ENCODE measurements at regions not wholly inside any gene's neighbourhood (a gene's known extent, or its start where the extent isn't known, plus 50 kb on each side); places are given as distances from the start of the nearest gene placed in this dataset.

DNA sequence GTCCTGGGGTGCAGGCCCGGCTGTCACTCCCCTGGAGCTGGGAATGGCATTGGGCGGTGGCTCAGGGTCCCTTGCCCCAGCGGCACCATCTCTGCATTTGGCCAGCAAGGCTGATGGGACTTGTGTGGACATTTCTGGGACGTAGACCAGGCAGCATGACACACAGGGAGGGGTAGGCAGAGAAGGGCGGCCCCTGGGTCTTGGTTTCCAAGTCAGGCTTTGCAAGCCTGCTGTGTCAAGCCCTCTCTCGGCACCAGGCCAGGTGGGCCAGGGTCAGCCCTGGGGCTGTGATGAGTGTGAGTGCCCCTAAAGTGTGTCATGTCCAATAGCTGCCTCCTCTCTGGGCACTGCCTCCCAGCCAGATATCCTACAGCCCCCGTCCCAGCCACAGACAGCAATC, 335.2 kb downstream of the SEC14L1 start:
- intact Hi-C loops (cut with DNase I): no loop called here
- DNase-seq: no peak

GRCh38 chr17:77476498-77476897, 335.7 kb downstream of the SEC14L1 start:
- no peak for DNase-seq
- intact Hi-C loops (cut with DNase I): no loop called here

- intact Hi-C loops (cut with DNase I): no loop called here
- peak in 8 of 10 donors; percentile 38 to 94 (median 66) for DNase-seq
Measured at GRCh38 chr17:77476931-77477805, 336.4 kb downstream of the SEC14L1 start.

- intact Hi-C loops (cut with DNase I): no loop called here
- DNase-seq: no peak
Measured at GRCh38 chr17:77478281-77478680, 337.5 kb downstream of the SEC14L1 start.

GRCh38 chr17:77478899-77479298, 338.1 kb downstream of the SEC14L1 start:
- intact Hi-C loops (cut with DNase I): no loop called here
- DNase-seq: no peak

DNA sequence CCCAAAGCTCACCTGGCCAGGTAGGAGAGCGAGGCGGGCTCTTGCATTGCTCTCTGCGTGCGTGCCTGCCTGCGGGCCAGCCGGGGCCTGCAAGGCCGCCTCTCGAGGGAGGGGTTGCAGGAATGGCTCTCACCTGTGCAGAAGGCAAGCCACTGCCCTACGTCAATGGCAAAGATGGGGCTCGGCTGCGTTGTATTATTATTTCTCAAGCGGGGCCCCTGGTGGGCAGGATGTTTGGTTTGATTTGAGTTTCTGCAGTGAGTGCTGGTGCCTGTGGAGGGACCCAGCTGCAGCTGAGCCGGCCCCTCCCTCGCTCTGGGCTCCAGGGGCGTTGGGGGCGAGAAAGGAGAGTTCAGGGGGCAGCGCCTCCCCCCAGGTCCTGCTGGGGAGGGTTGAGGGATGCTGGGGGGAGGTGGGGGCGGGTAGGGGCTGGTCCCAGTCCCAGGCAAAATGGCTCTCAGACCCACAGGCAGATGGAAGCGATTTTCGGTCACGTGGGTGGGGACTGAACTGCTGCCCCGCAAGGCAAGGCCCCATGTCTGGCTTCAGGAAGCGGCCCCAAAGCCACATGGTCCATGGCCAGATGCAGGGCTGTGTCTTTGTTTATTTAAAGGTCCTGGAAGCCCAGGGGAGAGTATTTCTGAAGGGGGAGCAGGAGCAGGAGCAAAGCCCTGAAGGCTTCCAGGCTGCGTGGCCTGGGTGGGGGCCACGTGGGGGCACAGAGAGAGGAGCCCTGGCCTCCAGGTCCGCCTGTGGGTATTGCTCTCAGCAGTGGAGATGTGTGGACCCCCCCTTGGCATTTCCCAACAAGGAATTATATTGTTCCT, 338.8 kb downstream of the SEC14L1 start:
- intact Hi-C loops (cut with DNase I): no loop called here
- no peak for DNase-seq

DNA sequence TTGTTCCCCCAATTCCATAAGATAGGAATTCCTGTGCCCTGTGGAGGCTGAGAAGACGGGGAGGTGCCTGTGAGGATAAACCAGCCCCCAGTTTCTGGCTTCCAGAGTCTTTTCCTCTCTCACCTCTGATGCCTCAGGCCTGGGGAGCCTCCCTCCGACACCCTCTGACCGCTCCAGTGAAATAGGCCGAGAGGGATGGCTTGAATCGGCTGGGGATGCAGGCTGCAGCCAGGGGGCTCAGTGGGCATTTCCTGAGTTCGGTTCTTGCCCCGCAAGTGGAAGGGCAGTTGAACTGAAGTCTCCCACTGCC, 339.4 kb downstream of the SEC14L1 start:
- intact Hi-C loops (cut with DNase I): no loop called here
- DNase-seq: no peak

DNA sequence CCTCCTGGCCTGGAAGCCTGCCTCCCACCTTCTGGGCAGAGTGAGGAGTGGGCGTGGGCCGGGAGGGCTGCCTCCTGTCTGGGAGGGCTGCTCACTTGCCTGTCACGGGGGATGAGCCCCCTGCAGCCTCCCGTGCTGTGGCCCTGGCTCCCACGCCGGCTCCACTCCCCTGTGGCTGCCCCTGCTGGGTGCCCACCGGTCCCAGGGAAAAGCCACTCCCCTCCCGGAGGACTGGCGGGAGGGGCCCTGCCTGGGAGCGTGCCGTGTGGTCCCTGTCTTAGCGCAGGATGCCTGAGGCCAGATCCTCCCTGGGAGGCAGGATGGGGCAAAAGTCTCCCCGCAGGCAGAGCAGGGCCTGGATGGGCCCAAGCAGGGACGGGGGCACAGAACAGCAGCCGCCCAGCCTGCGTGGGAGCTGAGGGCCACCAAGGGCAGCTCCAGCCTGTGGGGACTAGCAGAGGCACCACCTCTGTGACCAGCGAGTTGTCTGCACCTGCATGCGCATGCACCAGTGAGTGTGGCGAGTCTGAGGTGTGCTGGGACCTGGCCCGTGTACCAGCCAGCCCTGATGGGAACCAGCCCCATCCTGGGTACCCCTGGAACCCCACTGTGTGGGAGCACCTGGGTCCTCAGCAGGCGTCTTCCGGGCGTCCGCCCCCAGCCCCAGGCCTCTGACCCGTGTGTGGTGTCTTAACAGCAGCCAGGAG, 339.9 kb downstream of the SEC14L1 start:
- intact Hi-C loops (cut with DNase I): no loop called here
- peak in 1 of 10 donors; percentile 68 for DNase-seq

DNA sequence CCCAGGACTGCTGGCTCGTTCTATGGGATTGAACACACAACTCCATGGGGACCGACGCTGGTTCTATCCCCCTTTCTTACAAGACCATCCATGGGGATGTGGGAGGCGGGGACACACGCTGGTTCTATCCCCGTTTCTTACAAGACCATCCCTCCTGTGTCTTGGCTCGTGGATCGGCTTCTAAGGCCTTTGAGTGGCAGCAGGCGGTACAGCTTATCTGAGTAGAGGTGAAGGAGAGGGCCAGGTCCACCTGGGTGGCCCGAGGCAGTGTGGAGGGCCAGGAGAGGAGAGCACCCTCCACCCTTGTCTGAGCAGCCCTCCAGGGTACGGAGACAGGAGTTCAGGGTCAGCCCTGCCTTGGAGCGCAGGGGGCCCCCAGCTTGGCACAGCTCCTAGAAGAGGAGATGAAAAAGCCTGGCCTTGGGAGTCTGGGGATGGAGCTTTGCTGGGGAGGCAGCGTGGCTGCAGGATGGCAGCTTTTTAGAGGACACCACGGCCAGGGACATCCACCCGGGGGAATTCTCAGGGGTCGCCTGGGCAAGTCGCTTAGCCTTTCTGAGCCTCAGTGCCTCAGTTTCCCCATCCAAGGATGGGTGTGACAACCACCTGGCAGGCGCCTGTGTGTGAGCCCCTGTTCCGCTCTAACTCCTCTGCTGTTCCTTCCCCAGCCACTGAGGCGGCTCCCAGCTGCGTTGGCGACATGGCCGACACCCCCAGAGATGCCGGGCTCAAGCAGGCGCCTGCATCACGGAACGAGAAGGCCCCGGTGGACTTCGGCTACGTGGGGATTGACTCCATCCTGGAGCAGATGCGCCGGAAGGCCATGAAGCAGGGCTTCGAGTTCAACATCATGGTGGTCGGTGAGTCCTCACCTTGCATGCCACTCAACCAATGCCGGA, 341.0 kb downstream of the SEC14L1 start:
- intact Hi-C loops (cut with DNase I): no loop called here
- DNase-seq: peak in 1 of 10 donors; percentile 69

DNA sequence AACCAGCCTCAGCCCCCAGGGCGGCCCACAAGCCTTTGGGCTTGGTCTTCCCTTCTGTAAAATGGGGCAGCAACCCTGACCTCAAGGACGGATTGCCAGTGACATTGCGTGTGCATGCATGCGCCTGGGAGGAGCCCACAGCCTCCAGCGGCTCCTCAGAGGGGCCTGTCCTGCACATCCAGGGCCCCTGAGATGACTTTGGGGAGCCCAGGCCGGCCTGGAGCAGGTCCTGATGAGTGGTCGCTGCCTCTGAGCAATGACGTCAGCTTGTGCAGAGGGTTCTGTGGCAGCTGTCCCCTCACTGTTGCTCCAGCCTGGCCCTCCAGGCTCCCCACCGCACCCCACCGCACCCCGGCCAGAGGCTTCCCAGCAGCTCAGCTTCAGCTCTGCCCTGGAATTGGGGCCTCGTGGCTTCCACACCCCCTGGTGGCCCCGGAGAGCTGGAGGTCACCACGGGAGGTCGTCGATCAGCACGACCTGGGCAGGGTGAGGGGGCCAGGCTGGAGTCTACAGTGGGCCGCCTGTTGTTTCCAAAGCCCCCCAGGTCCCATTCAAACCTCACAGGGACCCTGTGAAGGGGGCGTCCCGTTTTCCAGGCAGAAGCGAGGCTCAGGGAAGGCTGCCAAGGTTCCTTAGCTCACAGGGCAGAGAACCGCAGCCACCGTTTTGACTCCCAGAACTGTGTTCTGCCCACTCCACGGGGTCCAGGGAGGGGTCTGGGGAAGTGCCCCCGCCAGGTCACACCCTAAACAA, 341.8 kb downstream of the SEC14L1 start:
- no peak for DNase-seq
- intact Hi-C loops (cut with DNase I): no loop called here

DNA sequence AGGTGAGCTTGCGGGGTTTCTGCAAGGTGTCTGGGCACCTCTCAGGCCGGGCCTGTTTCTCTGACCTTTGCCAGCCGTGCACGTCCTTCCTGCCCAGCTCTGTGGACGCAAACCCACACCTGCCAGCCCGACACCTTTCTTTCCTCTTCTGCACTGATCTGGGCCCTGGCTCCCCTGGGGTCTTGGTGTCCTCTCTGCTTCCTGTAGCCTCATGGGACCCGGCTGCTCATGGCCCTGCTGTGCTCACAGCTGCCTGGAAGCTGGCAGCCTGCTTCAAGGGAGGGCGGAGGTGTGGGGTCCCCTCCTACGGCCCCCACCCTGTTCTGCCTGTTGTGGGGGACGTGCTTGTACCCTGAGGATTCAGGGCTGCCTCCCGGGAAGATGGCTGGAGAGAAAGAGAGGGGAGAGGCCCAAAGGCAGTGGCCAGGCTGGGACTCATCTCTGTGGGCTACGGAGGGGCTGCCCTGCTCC, 342.4 kb downstream of the SEC14L1 start:
- intact Hi-C loops (cut with DNase I): no loop called here
- DNase-seq: no peak

- intact Hi-C loops (cut with DNase I): no loop called here
Measured at GRCh38 chr17:77484111-77484510, 343.3 kb downstream of the SEC14L1 start.

DNA sequence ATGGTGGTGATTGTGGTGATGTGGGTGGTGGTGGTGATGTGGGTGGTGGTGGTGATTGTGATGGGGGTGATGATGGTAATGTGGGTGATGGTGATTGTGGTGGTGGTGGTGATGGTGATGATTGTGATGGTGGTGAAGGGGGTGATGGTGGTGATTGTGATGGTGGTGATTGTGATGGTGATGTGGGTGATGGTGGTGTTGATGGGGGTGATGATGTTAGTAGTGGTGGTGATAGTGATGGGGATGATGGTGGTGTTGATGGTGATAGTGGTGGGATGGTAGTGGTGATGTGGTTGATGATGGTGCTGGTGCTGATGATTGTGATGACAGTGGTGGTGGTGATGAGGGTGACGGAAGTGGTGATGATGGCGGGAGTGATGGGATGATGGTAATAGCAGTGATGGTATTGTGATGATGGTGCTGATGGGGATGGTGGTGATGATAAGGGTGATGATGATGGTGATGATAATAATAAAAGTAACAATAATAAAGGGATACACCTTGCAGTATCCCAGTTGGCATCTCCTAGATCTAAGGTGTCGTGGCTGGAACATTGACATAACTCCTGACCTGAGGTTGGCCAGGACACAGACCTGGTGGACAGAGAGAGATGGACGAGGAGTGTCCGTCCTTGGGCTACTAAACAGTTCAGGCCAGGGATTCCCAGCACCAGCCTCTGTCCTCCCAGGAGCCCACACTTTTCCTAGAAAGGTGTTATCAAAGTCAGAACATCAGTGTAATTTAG, 344.5 kb downstream of the SEC14L1 start:
- intact Hi-C loops (cut with DNase I): no loop called here
- peak in 1 of 10 donors; percentile 21 for DNase-seq

More at GRCh38 chr17:77484111-77484510, 343.3 kb downstream of the SEC14L1 start:
- no peak for DNase-seq

DNA sequence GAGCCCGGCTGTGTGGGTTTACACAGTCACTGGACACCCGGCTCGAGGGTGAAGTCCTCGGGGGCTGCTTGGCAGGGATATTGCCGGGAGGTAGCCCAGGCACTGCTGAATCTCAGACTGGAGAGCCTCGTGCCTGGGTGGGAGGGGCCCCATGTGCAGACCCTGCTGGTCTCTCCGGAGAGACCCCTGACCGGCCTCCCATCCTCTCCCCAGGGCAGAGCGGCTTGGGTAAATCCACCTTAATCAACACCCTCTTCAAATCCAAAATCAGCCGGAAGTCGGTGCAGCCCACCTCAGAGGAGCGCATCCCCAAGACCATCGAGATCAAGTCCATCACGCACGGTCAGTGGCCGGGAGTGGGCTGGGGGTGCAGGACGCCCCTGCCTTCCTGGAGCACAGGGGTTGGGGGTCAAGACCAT, 346.5 kb downstream of the SEC14L1 start:
- DNase-seq: peak in 3 of 10 donors; percentile 45 to 72 (median 69)
- intact Hi-C loops (cut with DNase I): no loop called here

DNA sequence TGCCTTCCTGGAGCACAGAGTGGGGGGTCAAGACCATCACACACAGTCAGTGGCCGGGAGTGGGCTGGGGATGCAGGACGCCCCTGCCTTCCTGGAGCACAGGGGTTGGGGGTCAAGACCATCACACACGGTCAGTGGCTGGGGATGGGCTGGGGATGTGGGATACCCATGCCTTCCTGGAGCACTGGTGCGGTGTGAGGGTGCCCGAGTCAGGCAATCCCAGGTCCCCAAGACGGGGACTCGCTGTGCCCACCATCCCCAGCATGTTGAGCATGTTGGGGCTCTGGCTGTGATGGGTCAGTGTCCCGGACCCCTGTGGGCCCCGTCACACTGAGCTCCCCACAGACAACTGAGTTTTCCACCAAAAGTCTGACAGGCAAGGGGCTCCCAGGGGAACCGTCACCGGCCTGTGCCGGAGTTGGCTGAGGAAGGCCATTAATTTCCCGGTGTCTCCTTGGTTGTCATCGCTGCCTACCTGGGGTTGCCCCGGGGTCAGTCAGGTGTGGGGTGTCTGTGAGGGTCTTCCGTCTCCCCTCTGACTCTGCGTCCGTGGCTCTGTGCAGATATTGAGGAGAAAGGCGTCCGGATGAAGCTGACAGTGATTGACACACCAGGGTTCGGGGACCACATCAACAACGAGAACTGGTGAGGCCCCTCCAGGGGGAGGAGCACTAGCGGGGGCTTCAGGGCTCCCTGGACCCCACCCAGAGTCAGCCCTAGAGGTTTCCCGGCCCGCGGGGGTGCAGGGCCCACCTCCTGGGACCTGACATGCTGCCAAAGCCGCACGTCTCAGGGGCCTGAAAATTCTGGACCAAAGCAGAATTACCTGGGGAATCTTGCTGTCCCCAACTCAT, 347.1 kb downstream of the SEC14L1 start:
- intact Hi-C loops (cut with DNase I): no loop called here
- DNase-seq: peak in 3 of 10 donors; percentile 59 to 73 (median 69)

DNA sequence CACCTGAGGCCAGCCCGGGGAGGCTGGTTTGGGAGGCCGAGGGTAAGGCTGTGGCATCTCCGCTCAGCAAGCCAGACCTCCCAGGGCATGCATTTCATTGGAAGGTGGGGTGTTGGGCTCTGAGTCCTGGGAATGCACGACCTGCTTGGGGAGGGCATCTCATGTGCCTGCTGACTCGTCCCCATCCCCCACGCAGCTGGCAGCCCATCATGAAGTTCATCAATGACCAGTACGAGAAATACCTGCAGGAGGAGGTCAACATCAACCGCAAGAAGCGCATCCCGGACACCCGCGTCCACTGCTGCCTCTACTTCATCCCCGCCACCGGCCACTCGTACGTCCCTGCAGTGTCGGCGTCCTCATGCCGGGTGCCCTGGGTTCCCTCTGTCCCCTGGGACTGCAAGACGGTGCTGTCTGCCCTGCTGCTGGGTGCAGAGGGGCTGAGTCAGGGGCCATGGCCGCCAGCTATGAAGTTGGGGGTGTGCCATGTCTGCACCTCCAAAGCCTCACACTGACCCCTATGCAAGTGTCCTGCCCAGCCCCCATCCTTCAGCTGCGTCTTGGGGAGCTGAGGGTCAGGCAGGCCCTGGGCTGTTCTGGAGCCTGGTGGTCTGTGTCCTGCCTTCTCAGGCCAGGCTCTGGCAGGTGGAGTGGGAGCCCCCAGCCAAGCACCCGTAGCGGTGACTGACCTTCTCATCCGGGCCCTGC, 347.9 kb downstream of the SEC14L1 start:
- DNase-seq: peak in 2 of 10 donors; percentile 73 to 80
- intact Hi-C loops (cut with DNase I): no loop called here
